HEK293T (cell line): ENCODE measurements at regions not wholly inside any gene's neighbourhood (a gene's known extent, or its start where the extent isn't known, plus 50 kb on each side); places are given as distances from the start of the nearest gene placed in this dataset.

Experiments used
- ARNT ChIP-seq: fragments of 450-650 bp; IDR thresholded peaks from 2 replicates; pipeline ENCODE4 v1.6.1; 2017; ENCODE audit warnings: mild to moderate bottlenecking
- BHLHE40 ChIP-seq: fragments of 450-650 bp; IDR thresholded peaks from 2 replicates; pipeline ENCODE4 v1.6.1; 2016; ENCODE audit warnings: mild to moderate bottlenecking, moderate library complexity, borderline replicate concordance
- CTBP1 ChIP-seq: fragments of 450-650 bp; IDR thresholded peaks from 2 replicates; pipeline ENCODE4 v1.6.1; 2016; ENCODE audit warnings: borderline replicate concordance
- FOXA1 ChIP-seq: fragments of 450-650 bp; IDR thresholded peaks from 2 replicates; pipeline ENCODE4 v1.6.1; 2016; ENCODE audit warnings: mild to moderate bottlenecking
- FOXK2 ChIP-seq: fragments of 450-650 bp; IDR thresholded peaks from 2 replicates; pipeline ENCODE4 v1.6.1; 2016; ENCODE audit warnings: mild to moderate bottlenecking
- FOXM1 ChIP-seq: fragments of 450-650 bp; IDR thresholded peaks from 2 replicates; pipeline ENCODE4 v1.6.1; 2017; ENCODE audit warnings: mild to moderate bottlenecking, borderline replicate concordance
- HDGF ChIP-seq: fragments of 450-650 bp; IDR thresholded peaks from 2 replicates; pipeline ENCODE4 v1.6.1; 2017; ENCODE audit warnings: antibody characterized with exemption, borderline replicate concordance
- LEF1 ChIP-seq: fragments of 450-650 bp; IDR thresholded peaks from 2 replicates; pipeline ENCODE4 v1.6.1; 2017; ENCODE audit warnings: mild to moderate bottlenecking, borderline replicate concordance
- NFRKB ChIP-seq: fragments of 450-650 bp; IDR thresholded peaks from 2 replicates; pipeline ENCODE4 v1.6.1; 2016; ENCODE audit warnings: mild to moderate bottlenecking, moderate library complexity
- SP1 ChIP-seq: fragments of 450-650 bp; IDR thresholded peaks from 2 replicates; pipeline ENCODE4 v1.6.1; 2017
- TARDBP ChIP-seq: fragments of 450-650 bp; IDR thresholded peaks from 2 replicates; pipeline ENCODE4 v1.6.1; 2016
- ZNF384 ChIP-seq: fragments of 450-650 bp; IDR thresholded peaks from 2 replicates; pipeline ENCODE4 v1.6.1; 2016
- TF ChIP-seq, protein P1 (sequence below): fragments of 450-650 bp; IDR thresholded peaks from 2 replicates; pipeline ENCODE4 v1.6.1; 2016

DNA sequence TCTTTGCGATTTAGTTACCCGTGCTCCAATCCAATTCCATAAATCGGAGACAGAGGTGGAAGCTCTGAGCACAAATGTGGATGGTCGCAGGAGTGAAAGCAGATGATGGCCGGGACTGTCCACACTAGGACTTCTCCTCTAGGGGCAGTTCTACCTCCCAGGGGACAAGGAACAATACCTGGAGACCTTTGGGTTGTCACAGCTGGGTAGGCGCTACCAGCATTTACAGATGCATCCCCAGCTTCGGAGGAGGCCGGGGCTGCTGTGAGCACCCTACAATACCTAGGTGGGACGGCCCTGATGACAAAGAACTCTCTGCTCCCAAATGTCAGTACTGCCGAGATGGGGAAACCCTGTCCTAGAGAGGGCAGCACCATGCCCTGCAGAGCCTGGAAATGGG, 195.9 kb upstream of the CDH4 start:
- no peak for TF ChIP-seq SP1
- TF ChIP-seq HDGF, result no peak
- no peak for TF ChIP-seq FOXA1
- no peak for TF ChIP-seq LEF1
- TF ChIP-seq ARNT, result no peak
- TF ChIP-seq CTBP1, result no peak
- no peak for TF ChIP-seq NFRKB
- no peak for TF ChIP-seq FOXK2
- no peak for TF ChIP-seq FOXM1
- TF ChIP-seq ZNF384, result no peak
- TF ChIP-seq TARDBP, result no peak
- TF ChIP-seq, protein P1, sequence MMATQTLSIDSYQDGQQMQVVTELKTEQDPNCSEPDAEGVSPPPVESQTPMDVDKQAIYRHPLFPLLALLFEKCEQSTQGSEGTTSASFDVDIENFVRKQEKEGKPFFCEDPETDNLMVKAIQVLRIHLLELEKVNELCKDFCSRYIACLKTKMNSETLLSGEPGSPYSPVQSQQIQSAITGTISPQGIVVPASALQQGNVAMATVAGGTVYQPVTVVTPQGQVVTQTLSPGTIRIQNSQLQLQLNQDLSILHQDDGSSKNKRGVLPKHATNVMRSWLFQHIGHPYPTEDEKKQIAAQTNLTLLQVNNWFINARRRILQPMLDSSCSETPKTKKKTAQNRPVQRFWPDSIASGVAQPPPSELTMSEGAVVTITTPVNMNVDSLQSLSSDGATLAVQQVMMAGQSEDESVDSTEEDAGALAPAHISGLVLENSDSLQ, result no peak
- TF ChIP-seq BHLHE40, result no peak
